Esophagus muscularis mucosa (tissue), 4 donors: ENCODE measurements at regions not wholly inside any gene's neighbourhood (a gene's known extent, or its start where the extent isn't known, plus 50 kb on each side); places are given as distances from the start of the nearest gene placed in this dataset.
A peak's percentile ranks its signal among the peaks of the same experiment; 100 is the strongest.

Experiments used
- DNase-seq: peaks from one replicate; pipeline ENCODE4 v3.0.0-alpha.2; 2017; ENCODE audit errors: extremely low spot score
- H3K27ac ChIP-seq, 4 donors: fragments of 200-600 bp; sonication (generic); replicated peaks in 1 of 4; 1 replicate in 3 of 4; 2 replicates in 1 of 4; pipeline ENCODE4 v1.5.1; 2016 to 2019; ENCODE audit warnings: mild to moderate bottlenecking in 1 of 4
- H3K27me3 ChIP-seq, 4 donors: fragments of 200-600 bp; sonication (generic); one replicate each; pipeline versions ENCODE4 v1.5.1 to v1.6.0; 2016 to 2019
- H3K36me3 ChIP-seq, 4 donors: fragments of 200-600 bp; sonication (generic); one replicate each; pipeline ENCODE4 v1.5.1; 2016 to 2019
- H3K4me1 ChIP-seq, 4 donors: fragments of 200-600 bp; sonication (generic); one replicate each; pipeline ENCODE4 v1.5.1; 2016 to 2019
- H3K4me3 ChIP-seq, 4 donors: fragments of 200-600 bp; sonication (generic); 1 replicate in 2 of 4; 2 replicates in 2 of 4; pipeline ENCODE4 v1.5.1; 2016 to 2019; ENCODE audit warnings: mild to moderate bottlenecking in 4 of 4, moderate library complexity in 1 of 4
- H3K9me3 ChIP-seq, 4 donors: fragments of 200-600 bp; sonication (generic); 1 replicate in 3 of 4; 2 replicates in 1 of 4; pipeline ENCODE4 v1.5.1; 2016 to 2019
- EP300 ChIP-seq: sonication (generic); formaldehyde crosslinking; IDR thresholded peaks from one replicate; pipeline ENCODE4 v1.6.1; 2017; ENCODE audit warnings: antibody characterized with exemption
- POLR2A ChIP-seq: fragments of 450-650 bp; IDR thresholded peaks from one replicate; pipeline ENCODE4 v1.6.1; 2017; ENCODE audit warnings: antibody characterized with exemption, moderate library complexity, mild to moderate bottlenecking, low read depth
- POLR2AphosphoS5 ChIP-seq, 2 donors: sonication (generic); formaldehyde crosslinking; IDR thresholded peaks; one replicate each; pipeline ENCODE4 v1.6.1; 2017; ENCODE audit warnings: antibody characterized with exemption in 2 of 2
- WGBS: methylation state at CpG from one replicate; pipeline ENCODE4 v1.1.5; 2018; 5-methylcytosine and 5-hydroxymethylcytosine counted together
- intact Hi-C: fragments of 100-400 bp; cut with DNase I; formaldehyde crosslinking; loops from one replicate; pipeline ENCODE4 v1.15.1; 2023
- TF ChIP-seq, protein P1 (sequence below), 3 experiments: fragments of 200-600 bp in 2 of 3; fragments of 450-650 bp in 1 of 3; sonication (generic) in 2 of 3; IDR thresholded peaks; one replicate each; pipeline ENCODE4 v1.5.1; 2017 to 2019; ENCODE audit warnings: antibody characterized with exemption in 3 of 3, mild to moderate bottlenecking in 2 of 3, moderate library complexity in 1 of 3

- no peak for DNase-seq
- Histone ChIP-seq H3K27me3 (no peaks in the 10 kb centered on the region), H3K36me3 (no peaks in the 10 kb centered on the region), H3K4me3 (no peak overlapping the region), H3K27ac (peak overlapping the region; percentile 47 to 57 (median 52)), H3K9me3 (no peaks in the 10 kb centered on the region), H3K4me1 (peaks cover 42 to 64% (median 47%) of the 10 kb centered on the region in 4 donors)
- TF ChIP-seq POLR2AphosphoS5 (IDR thresholded peaks at IDR 0.05) (no peak), POLR2A (no peak), EP300 (no peak)
- TF ChIP-seq, protein P1, sequence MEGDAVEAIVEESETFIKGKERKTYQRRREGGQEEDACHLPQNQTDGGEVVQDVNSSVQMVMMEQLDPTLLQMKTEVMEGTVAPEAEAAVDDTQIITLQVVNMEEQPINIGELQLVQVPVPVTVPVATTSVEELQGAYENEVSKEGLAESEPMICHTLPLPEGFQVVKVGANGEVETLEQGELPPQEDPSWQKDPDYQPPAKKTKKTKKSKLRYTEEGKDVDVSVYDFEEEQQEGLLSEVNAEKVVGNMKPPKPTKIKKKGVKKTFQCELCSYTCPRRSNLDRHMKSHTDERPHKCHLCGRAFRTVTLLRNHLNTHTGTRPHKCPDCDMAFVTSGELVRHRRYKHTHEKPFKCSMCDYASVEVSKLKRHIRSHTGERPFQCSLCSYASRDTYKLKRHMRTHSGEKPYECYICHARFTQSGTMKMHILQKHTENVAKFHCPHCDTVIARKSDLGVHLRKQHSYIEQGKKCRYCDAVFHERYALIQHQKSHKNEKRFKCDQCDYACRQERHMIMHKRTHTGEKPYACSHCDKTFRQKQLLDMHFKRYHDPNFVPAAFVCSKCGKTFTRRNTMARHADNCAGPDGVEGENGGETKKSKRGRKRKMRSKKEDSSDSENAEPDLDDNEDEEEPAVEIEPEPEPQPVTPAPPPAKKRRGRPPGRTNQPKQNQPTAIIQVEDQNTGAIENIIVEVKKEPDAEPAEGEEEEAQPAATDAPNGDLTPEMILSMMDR (IDR thresholded peaks at IDR 0.05), result no peak
- intact Hi-C loops, result no loop called here
- 63% methylated on average over 4 of the region's 4 CpGs for WGBS
These were observed 73.8 kb upstream of the CD93 start for GRCh38 chr20:23159947-23160318.

DNA sequence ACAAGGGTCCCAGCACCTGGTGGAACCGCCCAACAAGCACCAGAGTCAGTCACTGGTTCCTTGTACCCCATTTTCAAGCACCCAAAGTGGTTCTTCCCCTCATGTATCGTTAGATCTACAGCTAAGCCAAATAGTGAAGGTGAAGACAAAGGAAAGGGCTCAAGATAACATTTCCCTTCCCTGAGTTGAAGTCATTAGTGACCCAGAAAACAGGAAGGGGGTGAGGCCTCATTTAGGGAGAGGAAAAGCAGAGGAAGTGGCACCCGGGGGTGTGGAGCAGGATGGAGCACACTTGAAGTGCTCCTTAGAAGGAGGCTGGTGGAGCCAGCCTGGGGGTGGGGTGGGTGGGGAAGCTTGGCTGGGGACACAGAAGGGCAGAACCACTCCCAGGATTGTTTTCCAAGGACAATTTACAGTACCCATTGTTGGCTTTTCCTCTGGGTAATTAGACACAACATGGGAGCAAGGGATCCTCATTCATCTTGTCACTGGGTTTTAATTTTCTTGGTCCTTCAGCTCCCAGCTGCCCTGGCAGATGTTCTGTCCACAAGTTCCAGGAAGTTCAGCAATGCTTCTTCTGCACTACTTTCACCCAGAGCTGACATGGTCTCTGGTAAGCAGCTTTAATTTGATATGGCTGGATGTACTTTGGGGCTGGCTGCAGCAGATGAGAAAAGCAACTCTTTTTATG is 73.3 kb upstream of the CD93 start:
- TF ChIP-seq POLR2AphosphoS5 (IDR thresholded peaks at IDR 0.05), result peak in 1 of 2 donors; percentile 8
- TF ChIP-seq, protein P1 (IDR thresholded peaks at IDR 0.05), result no peak
- no peak for TF ChIP-seq POLR2A
- H3K27ac ChIP-seq, result peak overlapping the region; percentile 47 to 57 (median 52)
- WGBS, result 66% methylated on average over 3 of the region's 3 CpGs
- peaks cover 43 to 63% (median 52%) of the 10 kb centered on the region in 4 donors for H3K4me1 ChIP-seq
- no peak overlapping the region for H3K4me3 ChIP-seq
- intact Hi-C loops, result no loop called here
- H3K36me3 ChIP-seq, result no peaks in the 10 kb centered on the region
- DNase-seq, result peak; percentile 89
- no peaks in the 10 kb centered on the region for H3K27me3 ChIP-seq
- H3K9me3 ChIP-seq, result no peaks in the 10 kb centered on the region

DNA sequence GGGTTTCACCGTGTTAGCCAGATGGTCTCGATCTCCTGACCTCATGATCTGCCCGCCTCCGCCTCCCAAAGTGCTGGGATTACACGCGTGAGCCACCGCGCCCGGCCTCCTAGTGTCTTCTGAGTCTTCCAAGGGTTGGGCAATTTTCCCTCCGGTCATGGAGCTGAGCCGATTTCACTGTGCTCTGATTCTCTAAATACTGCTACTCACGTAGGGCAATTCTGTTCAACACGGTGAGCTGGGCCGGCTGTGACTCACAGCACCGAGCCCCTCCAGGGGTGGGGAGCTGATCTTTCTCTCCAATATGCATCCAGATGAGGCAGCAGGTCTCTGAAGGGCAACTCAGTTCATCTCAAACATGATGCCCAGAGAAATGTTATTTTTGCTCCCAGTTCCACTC is 71.6 kb upstream of the CD93 start:
- intact Hi-C loops, result no loop called here
- Histone ChIP-seq H3K27ac (no peak overlapping the region), H3K9me3 (no peaks in the 10 kb centered on the region), H3K4me3 (no peak overlapping the region), H3K27me3 (no peaks in the 10 kb centered on the region), H3K4me1 (peaks cover 39 to 64% (median 53%) of the 10 kb centered on the region in 4 donors), H3K36me3 (no peaks in the 10 kb centered on the region)
- DNase-seq, result peak; percentile 75
- WGBS, result 97% methylated on average over 15 of the region's 15 CpGs
- no peak for TF ChIP-seq POLR2A
- no peak for TF ChIP-seq POLR2AphosphoS5 (IDR thresholded peaks at IDR 0.05)
- TF ChIP-seq, protein P1 (IDR thresholded peaks at IDR 0.05), result no peak
- TF ChIP-seq EP300, result no peak

GRCh38 chr20:23156842-23157423 is 70.8 kb upstream of the CD93 start:
- Histone ChIP-seq H3K4me1 (peaks cover 42 to 70% (median 53%) of the 10 kb centered on the region in 4 donors), H3K4me3 (no peak overlapping the region), H3K27me3 (no peaks in the 10 kb centered on the region), H3K9me3 (no peaks in the 10 kb centered on the region), H3K36me3 (no peaks in the 10 kb centered on the region), H3K27ac (peak overlapping the region in 2 of 4 donors; percentile 10 to 43)
- TF ChIP-seq EP300, result no peak
- no peak for TF ChIP-seq POLR2A
- TF ChIP-seq, protein P1 (IDR thresholded peaks at IDR 0.05), result no peak
- TF ChIP-seq POLR2AphosphoS5 (IDR thresholded peaks at IDR 0.05), result no peak
- DNase-seq, result peak; percentile 47
- 80% methylated on average over 5 of the region's 5 CpGs for WGBS
- intact Hi-C loops, result no loop called here
